Upper lobe of right lung (tissue), 1 donor: ENCODE measurements at regions not wholly inside any gene's neighbourhood (a gene's known extent, or its start where the extent isn't known, plus 50 kb on each side); places are given as distances from the start of the nearest gene placed in this dataset.

Experiments used
- ATAC-seq: fragments of 200-7000 bp; cut with Tn5 transposase; one replicate; pipeline ENCODE4 v1.9.1; 2020; ENCODE audit warnings: mild to moderate bottlenecking, moderate library complexity
- DNase-seq: peaks from one replicate; pipeline ENCODE4 v3.0.0-alpha.2; 2020
- H3K27ac ChIP-seq: fragments of 200-600 bp; one replicate; pipeline ENCODE4 v1.8.0; 2022
- H3K27me3 ChIP-seq: fragments of 200-600 bp; one replicate; pipeline ENCODE4 v1.8.0; 2022; ENCODE audit warnings: mild to moderate bottlenecking
- H3K36me3 ChIP-seq: fragments of 200-600 bp; one replicate; pipeline ENCODE4 v1.8.0; 2022
- H3K4me1 ChIP-seq: fragments of 200-600 bp; one replicate; pipeline ENCODE4 v1.8.0; 2022
- H3K4me3 ChIP-seq: fragments of 200-600 bp; one replicate; pipeline ENCODE4 v1.8.0; 2022; ENCODE audit warnings: mild to moderate bottlenecking
- H3K9me3 ChIP-seq: fragments of 200-600 bp; one replicate; pipeline ENCODE4 v1.8.0; 2022
- CTCF ChIP-seq: fragments of 200-600 bp; IDR thresholded peaks from one replicate; pipeline ENCODE4 v1.8.0; 2022; ENCODE audit warnings: antibody characterized with exemption
- intact Hi-C: fragments of 100-400 bp; cut with DNase I; formaldehyde crosslinking; loops from one replicate; pipeline ENCODE4 v1.11.0; 2022
- donor health status: DM: no; HTN: yes; CAD: no; lungs with severe emphysema.

GRCh38 chr7:155877167-155877566 lies 64.9 kb upstream of the SHH start:
- Histone ChIP-seq H3K36me3 (no peaks in the 10 kb centered on the region), H3K9me3 (no peaks in the 10 kb centered on the region), H3K27me3 (no peaks in the 10 kb centered on the region), H3K4me1 (no peaks in the 10 kb centered on the region), H3K4me3 (no peak overlapping the region), H3K27ac (no peak overlapping the region)
- intact Hi-C loops = no loop called here
- no peak for TF ChIP-seq CTCF
- ATAC-seq (no peak), DNase-seq (no peak)

GRCh38 chr7:155874411-155874810 lies 62.1 kb upstream of the SHH start:
- TF ChIP-seq CTCF = no peak
- no peaks in the 10 kb centered on the region for H3K27me3 ChIP-seq
- no peak for ATAC-seq
- H3K27ac ChIP-seq = no peak overlapping the region
- H3K36me3 ChIP-seq = no peaks in the 10 kb centered on the region
- H3K4me3 ChIP-seq = no peak overlapping the region
- intact Hi-C loops = no loop called here
- DNase-seq = no peak
- H3K9me3 ChIP-seq = no peaks in the 10 kb centered on the region
- H3K4me1 ChIP-seq = no peaks in the 10 kb centered on the region

- no peak for ATAC-seq
- no peak for TF ChIP-seq CTCF
- Histone ChIP-seq H3K4me3 (no peak overlapping the region), H3K27me3 (no peaks in the 10 kb centered on the region), H3K9me3 (no peaks in the 10 kb centered on the region), H3K4me1 (no peaks in the 10 kb centered on the region), H3K36me3 (no peaks in the 10 kb centered on the region), H3K27ac (no peak overlapping the region)
- DNase-seq = no peak
- intact Hi-C loops = no loop called here
These were observed 61.7 kb upstream of the SHH start for GRCh38 chr7:155874010-155874409.

GRCh38 chr7:155872678-155873369 lies 60.6 kb upstream of the SHH start:
- DNase-seq (no peak), ATAC-seq (no peak)
- no peak for TF ChIP-seq CTCF
- H3K9me3 ChIP-seq = no peaks in the 10 kb centered on the region
- H3K36me3 ChIP-seq = no peaks in the 10 kb centered on the region
- H3K4me3 ChIP-seq = no peak overlapping the region
- intact Hi-C loops = no loop called here
- no peaks in the 10 kb centered on the region for H3K4me1 ChIP-seq
- H3K27ac ChIP-seq = no peak overlapping the region
- no peaks in the 10 kb centered on the region for H3K27me3 ChIP-seq

GRCh38 chr7:155871211-155871610 lies 58.9 kb upstream of the SHH start:
- Histone ChIP-seq H3K36me3 (no peaks in the 10 kb centered on the region), H3K4me3 (no peak overlapping the region), H3K9me3 (no peaks in the 10 kb centered on the region), H3K27me3 (no peaks in the 10 kb centered on the region), H3K4me1 (no peaks in the 10 kb centered on the region), H3K27ac (no peak overlapping the region)
- TF ChIP-seq CTCF = no peak
- DNase-seq = no peak
- ATAC-seq = no peak
- intact Hi-C loops = no loop called here
